Kidney (tissue), 13 donors: ENCODE measurements at regions not wholly inside any gene's neighbourhood (a gene's known extent, or its start where the extent isn't known, plus 50 kb on each side); places are given as distances from the start of the nearest gene placed in this dataset.

ENCODE experiments used
- DNase-seq, 5 donors: peaks; one replicate each; pipeline ENCODE4 v3.0.0-alpha.2; 2013 to 2020
- FAIRE-seq: peaks from 2 replicates; lab custom pipeline; 2012; peaks lifted over from hg19 to GRCh38; lab: Jason Lieb, UNC
- H3K27ac ChIP-seq, 2 donors: one replicate each; pipeline ENCODE4 v1.7.0; 2013; ENCODE audit warnings: low read depth in 2 of 2, low read length in 2 of 2, inconsistent platforms in 1 of 2
- H3K27me3 ChIP-seq: one replicate; pipeline ENCODE4 v1.7.1; 2013; ENCODE audit warnings: low read length, inconsistent platforms; ENCODE audit not compliant: control insufficient read depth, insufficient read depth
- H3K36me3 ChIP-seq, 3 donors: one replicate each; pipeline versions ENCODE4 v1.7.0 to v1.7.1; 2013; ENCODE audit warnings: low read length in 3 of 3, control low read depth in 1 of 3, inconsistent platforms in 1 of 3; ENCODE audit not compliant: insufficient read depth in 3 of 3, control insufficient read depth in 2 of 3
- H3K4me1 ChIP-seq, 3 donors: one replicate each; pipeline versions ENCODE4 v1.7.0 to v1.7.1; 2013; ENCODE audit warnings: low read length in 3 of 3, inconsistent platforms in 1 of 3, low read depth in 1 of 3; ENCODE audit not compliant: control insufficient read depth in 2 of 3, insufficient read depth in 2 of 3
- H3K4me3 ChIP-seq, 3 donors: one replicate each; pipeline versions ENCODE4 v1.7.0 to v1.8.1; 2013; ENCODE audit warnings: low read length in 3 of 3, control low read depth in 1 of 3, inconsistent platforms in 1 of 3
- H3K9ac ChIP-seq, 3 donors: one replicate each; pipeline versions ENCODE4 v1.7.0 to v1.7.1; 2013; ENCODE audit warnings: low read length in 3 of 3, control low read depth in 1 of 3, inconsistent platforms in 1 of 3
- H3K9me3 ChIP-seq, 3 donors: one replicate each; pipeline versions ENCODE4 v1.7.0 to v1.7.1; 2013; ENCODE audit warnings: low read length in 3 of 3, control low read depth in 1 of 3, inconsistent platforms in 1 of 3; ENCODE audit not compliant: control insufficient read depth in 2 of 3, insufficient read depth in 1 of 3
- intact Hi-C: fragments of 100-400 bp; cut with DNase I; formaldehyde crosslinking; loops from one replicate; pipeline ENCODE4 v1.11.1; 2022
- TF ChIP-seq, protein P1 (sequence below): IDR thresholded peaks from 3 replicates; pipeline ENCODE4 v1.5.1; 2012; ENCODE audit warnings: mild to moderate bottlenecking, moderate library complexity, borderline replicate concordance; ENCODE audit not compliant: insufficient read depth; ENCODE audit errors: extremely low read depth
- donor health status: control.
- donor health status: control.
- donor health status: control.
- donor health status: control.
- donor health status: control.
- donor health status: DM: yes; HTN: yes; CAD: no.
- donor health status: Normal renal cell carcinoma (clear cell type).

DNA sequence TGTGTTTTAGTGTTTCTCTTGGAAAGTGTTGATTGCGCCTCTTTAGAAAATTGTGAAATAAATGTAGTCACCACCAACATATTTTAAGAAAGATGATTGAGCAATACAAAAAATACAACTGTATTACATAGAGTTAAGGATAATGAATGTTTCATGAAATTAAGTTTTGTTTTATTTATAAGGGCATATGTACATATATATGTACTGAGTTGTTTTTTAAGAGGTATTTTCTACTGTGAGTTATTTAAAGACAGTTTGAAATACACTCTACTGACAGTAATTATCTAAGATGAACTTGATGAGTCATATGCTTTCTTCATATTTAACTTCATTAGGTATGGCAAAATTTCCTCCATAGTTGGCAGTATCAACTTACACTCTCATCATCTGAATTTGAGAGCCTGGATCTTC lies 411.7 kb downstream of the HS3ST3B1 start:
- no peaks in the 10 kb centered on the region for H3K4me1 ChIP-seq
- no peaks in the 10 kb centered on the region for H3K27me3 ChIP-seq
- FAIRE-seq (no peak), DNase-seq (no peak)
- H3K9ac ChIP-seq = no peak overlapping the region
- H3K27ac ChIP-seq = no peak overlapping the region
- no peaks in the 10 kb centered on the region for H3K36me3 ChIP-seq
- intact Hi-C loops = no loop called here
- no peak overlapping the region for H3K4me3 ChIP-seq
- TF ChIP-seq, protein P1, sequence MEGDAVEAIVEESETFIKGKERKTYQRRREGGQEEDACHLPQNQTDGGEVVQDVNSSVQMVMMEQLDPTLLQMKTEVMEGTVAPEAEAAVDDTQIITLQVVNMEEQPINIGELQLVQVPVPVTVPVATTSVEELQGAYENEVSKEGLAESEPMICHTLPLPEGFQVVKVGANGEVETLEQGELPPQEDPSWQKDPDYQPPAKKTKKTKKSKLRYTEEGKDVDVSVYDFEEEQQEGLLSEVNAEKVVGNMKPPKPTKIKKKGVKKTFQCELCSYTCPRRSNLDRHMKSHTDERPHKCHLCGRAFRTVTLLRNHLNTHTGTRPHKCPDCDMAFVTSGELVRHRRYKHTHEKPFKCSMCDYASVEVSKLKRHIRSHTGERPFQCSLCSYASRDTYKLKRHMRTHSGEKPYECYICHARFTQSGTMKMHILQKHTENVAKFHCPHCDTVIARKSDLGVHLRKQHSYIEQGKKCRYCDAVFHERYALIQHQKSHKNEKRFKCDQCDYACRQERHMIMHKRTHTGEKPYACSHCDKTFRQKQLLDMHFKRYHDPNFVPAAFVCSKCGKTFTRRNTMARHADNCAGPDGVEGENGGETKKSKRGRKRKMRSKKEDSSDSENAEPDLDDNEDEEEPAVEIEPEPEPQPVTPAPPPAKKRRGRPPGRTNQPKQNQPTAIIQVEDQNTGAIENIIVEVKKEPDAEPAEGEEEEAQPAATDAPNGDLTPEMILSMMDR = no peak
- no peaks in the 10 kb centered on the region for H3K9me3 ChIP-seq

- no peaks in the 10 kb centered on the region for H3K36me3 ChIP-seq
- FAIRE-seq (no peak), DNase-seq (no peak)
- no peaks in the 10 kb centered on the region for H3K27me3 ChIP-seq
- no peak overlapping the region for H3K4me3 ChIP-seq
- H3K9me3 ChIP-seq = no peaks in the 10 kb centered on the region
- TF ChIP-seq, protein P1 = no peak
- no peak overlapping the region for H3K9ac ChIP-seq
- intact Hi-C loops = no loop called here
- H3K27ac ChIP-seq = no peak overlapping the region
- no peaks in the 10 kb centered on the region for H3K4me1 ChIP-seq
Observed at GRCh38 chr17:14704121-14704520, 403.2 kb downstream of the HS3ST3B1 start.

DNA sequence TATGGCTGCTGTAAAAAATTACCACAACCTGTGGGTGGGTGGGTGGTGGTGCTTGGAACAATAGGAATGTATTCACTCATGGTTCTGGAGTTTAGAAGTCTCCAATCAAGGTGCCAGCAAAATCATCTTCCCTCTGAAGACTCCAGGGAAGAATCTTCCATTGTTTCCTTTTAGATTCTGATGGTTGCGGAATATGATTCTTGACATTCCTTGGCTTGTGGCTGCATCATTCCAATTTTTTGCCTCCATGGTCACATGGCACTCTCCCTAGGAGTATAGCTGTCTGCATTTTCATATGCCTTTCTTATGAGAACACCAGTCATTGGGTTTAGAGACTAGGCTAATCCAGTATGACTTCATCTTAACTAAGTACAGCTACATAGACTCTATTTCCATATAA lies 401.0 kb downstream of the HS3ST3B1 start:
- intact Hi-C loops = no loop called here
- TF ChIP-seq, protein P1 = no peak
- H3K36me3 ChIP-seq = no peaks in the 10 kb centered on the region
- H3K4me3 ChIP-seq = no peak overlapping the region
- no peak overlapping the region for H3K9ac ChIP-seq
- no peaks in the 10 kb centered on the region for H3K4me1 ChIP-seq
- DNase-seq (no peak), FAIRE-seq (no peak)
- H3K9me3 ChIP-seq = no peaks in the 10 kb centered on the region
- no peak overlapping the region for H3K27ac ChIP-seq
- no peaks in the 10 kb centered on the region for H3K27me3 ChIP-seq

DNA sequence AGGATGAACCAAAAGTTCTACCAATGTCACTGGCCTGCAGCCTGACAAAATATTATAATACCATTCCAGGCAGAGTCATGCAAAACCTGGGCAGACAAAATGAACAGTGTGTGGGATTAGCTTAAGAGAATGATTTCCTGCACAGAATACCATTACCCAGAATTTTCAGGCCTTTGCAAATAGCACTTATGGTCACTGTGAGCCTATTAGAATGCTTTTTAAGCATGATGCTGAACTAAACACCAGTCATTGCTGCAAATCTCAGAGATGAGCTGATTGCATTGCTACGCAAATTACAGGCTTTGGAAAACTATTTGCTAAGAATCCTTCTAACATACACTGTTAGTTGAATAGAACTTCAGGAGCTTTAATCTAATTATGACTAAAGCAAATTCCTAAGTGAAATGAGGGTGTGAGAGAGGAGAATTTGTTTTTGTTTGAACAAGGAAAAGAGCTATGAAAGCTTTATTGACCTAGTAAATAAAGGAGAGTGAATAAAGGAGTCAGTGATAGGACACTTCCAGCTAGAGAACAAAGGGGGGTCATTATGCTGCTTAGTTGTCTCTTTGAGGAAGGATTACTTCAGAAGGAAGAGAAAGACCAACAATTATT lies 398.8 kb downstream of the HS3ST3B1 start:
- Histone ChIP-seq H3K9me3 (no peaks in the 10 kb centered on the region), H3K4me3 (no peak overlapping the region), H3K4me1 (no peaks in the 10 kb centered on the region), H3K27ac (no peak overlapping the region), H3K9ac (no peak overlapping the region), H3K36me3 (no peaks in the 10 kb centered on the region), H3K27me3 (no peaks in the 10 kb centered on the region)
- FAIRE-seq (no peak), DNase-seq (peak in 2 of 5 donors; percentile 8 to 9)
- TF ChIP-seq, protein P1 = no peak
- intact Hi-C loops = no loop called here
